GM18867 (cell line): ENCODE measurements at regions not wholly inside any gene's neighbourhood (a gene's known extent, or its start where the extent isn't known, plus 50 kb on each side); places are given as distances from the start of the nearest gene placed in this dataset.
"Not testable (repeated sequence)": the region's sequence is repeated elsewhere in the genome, so short reads cannot be mapped to it uniquely, and the experiment has no call there.

ENCODE experiments used
- ATAC-seq: cut with Tn5 transposase; IDR thresholded peaks from one replicate; pipeline ENCODE4 v1.9.1; 2021; ENCODE audit warnings: mild to moderate bottlenecking, moderate library complexity; ENCODE audit not compliant: unreplicated experiment

- no peak for ATAC-seq
These were observed 77.3 kb downstream of the PPCDC start for GRCh38 chr15:75100679-75101078.

- ATAC-seq, result peak; percentile 45
These were observed 81.6 kb downstream of the PPCDC start for GRCh38 chr15:75104804-75105557.

DNA sequence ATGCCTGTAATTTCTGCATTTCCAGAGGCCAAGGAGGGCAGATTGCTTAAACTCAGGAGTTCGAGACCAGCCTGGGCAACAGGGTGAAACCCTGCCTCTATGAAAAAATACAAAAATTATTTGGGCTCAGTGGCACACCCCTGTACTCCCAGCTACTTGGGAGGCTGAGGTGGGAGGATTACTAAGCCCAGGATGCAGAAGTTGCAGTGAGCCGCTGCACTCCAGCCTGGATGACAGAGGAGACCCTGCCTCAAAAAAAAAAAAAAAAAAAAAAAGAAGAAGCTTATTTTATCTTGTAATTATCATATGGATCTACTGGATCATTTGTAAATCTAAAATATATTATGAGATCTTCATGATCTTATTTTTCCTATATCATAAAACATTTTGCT, 84.1 kb downstream of the PPCDC start:
- ATAC-seq, result no peak

DNA sequence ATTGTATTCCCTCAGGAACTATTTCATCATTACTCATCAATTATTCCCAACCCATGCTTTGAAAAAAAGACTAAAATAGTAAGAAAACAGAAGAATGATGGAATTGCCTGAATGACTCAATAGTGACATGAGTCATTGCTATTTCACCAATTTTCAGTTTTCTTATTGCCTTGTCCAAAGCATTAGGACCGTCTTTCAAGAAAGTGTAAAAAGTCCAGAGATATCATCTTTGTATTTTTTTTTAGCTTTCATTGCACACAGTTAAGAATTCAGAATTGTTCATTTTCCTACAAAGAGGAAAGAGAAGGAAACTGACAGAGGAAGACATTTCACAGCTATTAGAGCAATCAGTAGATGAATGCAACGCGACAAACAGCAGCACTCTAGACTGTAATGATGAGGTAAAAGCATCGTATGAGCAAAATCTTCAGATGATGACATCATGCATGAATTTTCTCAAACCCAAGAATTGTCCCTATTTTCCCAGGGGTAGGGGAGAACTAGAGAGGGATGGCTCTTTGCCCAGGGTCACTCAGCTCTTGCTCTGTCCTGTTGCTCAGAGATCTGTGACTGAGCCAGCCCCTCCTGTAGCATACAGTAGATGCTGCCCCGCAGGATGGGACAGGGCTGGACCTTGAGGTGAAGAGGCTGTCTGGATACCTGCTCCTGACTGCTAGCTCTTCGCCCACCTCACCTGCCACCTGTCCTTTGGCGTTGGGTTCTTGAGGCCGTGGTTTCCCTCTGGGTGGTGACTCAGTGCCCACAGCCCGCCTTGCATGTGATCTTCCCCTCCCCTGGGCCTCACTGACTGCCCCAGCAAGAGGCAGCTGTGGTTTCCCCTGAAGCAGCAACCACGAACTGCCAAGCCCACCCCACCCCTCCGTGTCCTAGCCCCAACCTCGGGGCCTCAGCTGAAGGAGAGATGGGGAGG, 84.8 kb downstream of the PPCDC start:
- no peak for ATAC-seq

- no peak for ATAC-seq
These were observed 85.8 kb downstream of the PPCDC start for GRCh38 chr15:75109021-75109735.

- ATAC-seq, result no peak
These were observed 86.3 kb downstream of the PPCDC start for GRCh38 chr15:75109736-75110130.

GRCh38 chr15:75112278-75112847, 89.0 kb downstream of the PPCDC start:
- peak; percentile 4 for ATAC-seq

DNA sequence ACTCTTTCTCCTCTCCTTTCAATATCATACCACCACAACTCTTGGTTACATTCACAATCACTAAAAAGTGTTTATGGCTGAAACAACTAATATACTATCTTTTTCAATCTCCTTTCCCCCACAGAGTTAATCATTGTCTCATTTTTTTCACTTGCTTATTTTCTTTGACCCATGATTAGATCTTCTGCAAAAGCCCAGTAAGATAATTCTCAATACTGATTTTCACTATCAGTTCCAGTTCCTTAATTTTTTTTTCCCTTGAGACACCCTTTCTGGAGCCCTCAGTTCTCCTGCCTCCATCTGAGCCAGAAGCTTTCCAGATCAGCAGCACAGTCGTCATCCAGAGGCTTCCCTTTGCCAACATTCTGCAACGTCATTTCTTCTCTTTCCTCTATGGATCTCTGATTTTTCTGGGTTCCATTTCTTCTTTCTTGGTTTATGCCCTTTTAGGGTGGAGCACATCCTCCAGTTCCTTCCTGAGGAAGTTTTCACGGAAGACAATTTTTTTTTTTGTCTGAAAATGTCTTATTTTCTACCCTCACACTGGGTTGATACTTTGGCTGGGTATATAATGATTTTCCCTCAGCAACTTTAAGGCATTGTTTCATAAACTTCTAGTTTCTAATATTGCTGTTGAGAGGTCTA, 88.7 kb upstream of the C15orf39 start:
- ATAC-seq, result peak; percentile 61

DNA sequence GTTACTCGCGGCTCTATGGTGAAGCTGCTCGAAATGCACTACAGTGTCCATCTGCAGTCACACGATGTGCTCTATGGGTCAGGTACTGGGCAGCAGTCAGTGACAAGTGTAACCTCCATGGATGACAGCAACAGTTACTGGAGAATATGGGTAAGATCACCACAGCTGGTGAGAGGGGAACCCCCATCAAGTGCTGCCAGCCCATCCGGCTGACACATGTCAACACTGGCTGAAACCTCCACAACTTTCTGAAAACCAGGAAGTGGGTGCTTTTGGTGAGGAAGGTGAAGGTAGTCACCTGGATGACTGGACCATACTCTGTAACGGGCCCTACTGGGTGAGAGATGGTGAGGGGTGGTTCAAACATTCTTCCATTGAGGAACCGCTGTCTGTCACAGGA, 87.4 kb upstream of the C15orf39 start:
- ATAC-seq, result no peak

DNA sequence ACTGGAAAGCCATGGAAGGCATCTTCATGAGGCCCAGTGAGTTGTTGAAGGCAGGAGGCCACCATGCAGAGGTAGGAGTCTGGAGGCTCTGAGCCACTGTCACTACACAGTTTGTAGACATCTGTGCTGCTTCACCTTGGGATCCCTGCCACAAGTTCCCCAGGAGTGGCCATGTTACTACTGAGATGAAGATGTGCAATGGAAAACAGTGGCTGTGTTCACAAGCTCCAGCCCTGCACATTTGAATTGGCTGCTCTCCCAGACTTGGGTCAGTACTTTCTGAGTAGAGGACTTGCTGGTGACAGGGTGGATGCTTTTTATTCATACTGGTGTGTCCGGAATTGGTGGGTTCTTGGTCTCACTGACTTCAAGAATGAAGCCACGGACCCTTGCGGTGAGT, 86.9 kb upstream of the C15orf39 start:
- ATAC-seq, result no peak

GRCh38 chr15:75115411-75115913, 86.2 kb upstream of the C15orf39 start:
- not testable (repeated sequence) for ATAC-seq

GRCh38 chr15:75116143-75116542, 85.5 kb upstream of the C15orf39 start:
- ATAC-seq, result not testable (repeated sequence)

- no peak for ATAC-seq
These were observed 83.7 kb upstream of the C15orf39 start for GRCh38 chr15:75117993-75118392.

DNA sequence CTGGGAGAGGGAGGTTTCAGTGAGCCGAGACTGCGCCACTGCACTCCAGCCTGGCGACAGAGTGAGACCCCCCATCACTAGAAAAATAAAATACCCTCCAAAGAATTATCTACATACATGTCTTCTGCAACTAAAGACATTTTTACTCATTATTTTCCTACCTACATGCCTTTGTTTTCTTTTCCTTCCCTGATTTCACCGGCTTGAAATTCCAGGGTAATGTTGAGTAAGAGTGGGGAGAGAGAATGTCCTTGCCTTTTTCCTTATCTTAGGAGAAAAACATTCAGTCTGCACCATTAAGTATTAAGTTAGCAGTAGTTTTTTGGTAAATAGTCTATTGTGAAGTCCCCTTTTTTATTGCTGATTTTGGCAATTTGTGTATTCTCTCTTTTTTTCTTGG, 82.4 kb upstream of the C15orf39 start:
- ATAC-seq, result not testable (repeated sequence)

DNA sequence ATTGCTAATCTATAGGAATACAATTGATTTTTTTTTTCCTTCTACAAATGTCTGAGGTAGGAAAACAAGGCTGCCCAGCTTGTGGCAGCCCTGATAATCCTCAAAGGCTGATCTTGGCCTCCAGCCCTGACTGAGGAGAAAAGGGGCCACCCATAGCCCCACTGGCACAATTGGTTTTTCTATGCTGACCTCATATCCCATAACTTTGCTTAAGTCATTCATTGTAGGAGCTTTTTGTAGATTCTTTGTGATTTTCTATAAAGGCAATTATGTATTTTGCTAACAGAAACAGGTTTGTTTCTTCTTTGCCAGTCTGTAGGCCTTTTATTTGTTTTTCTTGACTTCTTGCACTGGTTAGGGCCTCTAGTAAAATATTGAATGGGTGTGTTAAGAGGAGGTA, 80.2 kb upstream of the C15orf39 start:
- ATAC-seq, result no peak

- ATAC-seq, result no peak
These were observed 78.3 kb upstream of the C15orf39 start for GRCh38 chr15:75123395-75123794.

DNA sequence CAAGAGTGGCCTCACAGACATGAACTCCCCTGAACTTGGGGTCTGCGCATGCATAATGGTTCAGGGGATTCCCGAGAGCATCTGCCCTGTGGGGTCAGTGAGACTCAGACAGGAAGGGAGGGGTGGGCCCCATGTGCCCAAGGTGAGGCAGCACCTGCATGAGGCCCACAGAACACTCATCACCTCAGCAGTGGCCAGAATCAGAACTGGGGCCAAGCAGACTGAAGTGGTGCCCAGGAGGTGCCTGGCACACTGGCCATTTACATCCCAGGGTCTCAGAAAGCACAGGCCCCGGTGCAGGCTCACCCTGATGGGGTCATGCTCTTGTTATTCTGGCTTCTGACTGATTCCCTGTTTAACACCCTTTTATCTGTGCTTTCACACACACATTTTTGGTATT, 77.4 kb upstream of the C15orf39 start:
- ATAC-seq, result not testable (repeated sequence)

- no peak for ATAC-seq
These were observed 75.7 kb upstream of the C15orf39 start for GRCh38 chr15:75125935-75126334.

DNA sequence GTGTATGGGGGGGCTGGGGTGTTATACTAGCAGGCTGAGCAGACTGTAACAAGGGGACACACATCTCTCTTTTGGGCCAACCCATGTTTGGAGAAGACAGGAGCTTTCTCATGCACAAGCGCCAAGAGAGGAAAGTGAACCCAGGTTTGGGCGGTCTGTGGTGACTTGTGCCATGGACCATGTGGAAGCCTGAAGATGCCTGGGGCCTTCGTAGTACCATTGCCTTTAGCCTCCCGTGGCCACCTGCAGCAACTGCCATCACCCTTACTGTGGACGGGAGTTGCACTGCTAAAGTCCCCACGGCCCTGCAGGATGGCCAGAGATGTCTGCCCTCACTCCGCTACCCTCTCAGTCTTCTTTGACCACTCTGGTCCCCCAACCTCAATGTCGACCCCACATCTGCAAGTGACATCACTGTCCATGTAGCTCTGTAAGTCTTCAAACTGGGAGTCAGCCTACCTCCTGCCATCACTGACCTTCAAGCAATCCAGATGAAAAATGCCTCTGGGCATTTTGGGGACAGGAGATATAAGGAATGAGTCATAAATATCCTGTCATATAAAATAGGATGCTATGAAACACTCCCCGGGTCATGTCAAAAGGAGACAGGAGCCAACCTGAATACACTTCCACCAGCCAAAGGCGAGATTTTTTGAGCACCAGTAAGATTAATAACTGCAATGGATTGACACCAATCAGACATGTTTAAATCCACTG, 74.7 kb upstream of the C15orf39 start:
- ATAC-seq, result no peak

- no peak for ATAC-seq
These were observed 71.9 kb upstream of the C15orf39 start for GRCh38 chr15:75129788-75130187.
